IMR-90 (cell line): ENCODE measurements at regions not wholly inside any gene's neighbourhood (a gene's known extent, or its start where the extent isn't known, plus 50 kb on each side); places are given as distances from the start of the nearest gene placed in this dataset.

Source experiments
- ATAC-seq: fragments of 200-7000 bp; cut with Tn5 transposase; 2 replicates; pipeline ENCODE4 v1.9.1; 2020; ENCODE audit warnings: low read depth, mild to moderate bottlenecking, moderate library complexity
- BruUV-seq: library from RNA; stranded (reverse); fragments of 400-500 nt; replicated peaks from 2 replicates; lab custom pipeline; 2021; lab: Mats Ljungman, UMichigan
- CTCF ChIA-PET: fragments of 300-600 bp; formaldehyde crosslinking; extraction: SDS; loops from one replicate; lab custom pipeline; 2021; ENCODE audit warnings: antibody characterized with exemption; lab: Yijun Ruan, JAX
- POLR2A ChIA-PET: fragments of 300-600 bp; sonication (Branson Sonifier 250); formaldehyde crosslinking; loops from one replicate; lab custom pipeline; 2022; ENCODE audit warnings: antibody characterized with exemption; ENCODE audit not compliant: unreplicated experiment; lab: Charles Lee
- DNase-seq: peaks from one replicate; pipeline ENCODE4 v3.0.0; 2013
- H2AFZ ChIP-seq: replicated peaks from 2 replicates; pipeline ENCODE3; 2013; ENCODE audit warnings: low read length, mild to moderate bottlenecking; ENCODE audit not compliant: poor library complexity
- H2AK5ac ChIP-seq: 2 replicates; pipeline ENCODE4 v1.6.1; 2013; ENCODE audit warnings: low read depth, low read length, inconsistent platforms
- H2AK9ac ChIP-seq: replicated peaks from 2 replicates; pipeline ENCODE3; 2013; ENCODE audit warnings: mild to moderate bottlenecking, low read depth, low read length, moderate library complexity; ENCODE audit not compliant: poor library complexity
- H2BK120ac ChIP-seq: 2 replicates; pipeline ENCODE4 v1.6.1; 2013; ENCODE audit warnings: low read depth, low read length, inconsistent platforms
- H2BK15ac ChIP-seq: 3 replicates; pipeline ENCODE4 v1.6.1; 2013; ENCODE audit warnings: low read depth, low read length, inconsistent platforms
- H2BK20ac ChIP-seq: 2 replicates; pipeline ENCODE4 v1.6.1; 2013; ENCODE audit warnings: low read depth, mild to moderate bottlenecking, inconsistent platforms, low read length, moderate library complexity
- H2BK5ac ChIP-seq: 2 replicates; pipeline ENCODE4 v1.6.1; 2013; ENCODE audit warnings: mild to moderate bottlenecking, low read depth, low read length, inconsistent platforms; ENCODE audit not compliant: poor library complexity, severe bottlenecking
- H3K14ac ChIP-seq: replicated peaks from 2 replicates; pipeline ENCODE4 v1.6.1; 2013; ENCODE audit warnings: low read depth, low read length, inconsistent platforms
- H3K18ac ChIP-seq: 2 replicates; pipeline ENCODE4 v1.6.1; 2013; ENCODE audit warnings: low read depth, low read length, control low read depth
- H3K23ac ChIP-seq: 2 replicates; pipeline ENCODE4 v1.6.1; 2013; ENCODE audit warnings: low read depth, low read length, inconsistent platforms
- H3K27ac ChIP-seq: 2 replicates; pipeline ENCODE4 v1.5.1; 2013; ENCODE audit warnings: mild to moderate bottlenecking, control low read depth, low read length; ENCODE audit not compliant: insufficient read depth
- H3K27me3 ChIP-seq: 2 replicates; pipeline ENCODE4 v1.6.1; 2013; ENCODE audit warnings: low read length; ENCODE audit not compliant: control insufficient read depth, insufficient read depth
- H3K36me3 ChIP-seq: 2 replicates; pipeline ENCODE4 v1.6.1; 2013; ENCODE audit warnings: low read length, mixed read lengths; ENCODE audit not compliant: control insufficient read depth, insufficient read depth
- H3K4ac ChIP-seq: 2 replicates; pipeline ENCODE4 v1.6.1; 2013; ENCODE audit warnings: low read depth, low read length, inconsistent platforms
- H3K4me1 ChIP-seq: 2 replicates; pipeline ENCODE4 v1.6.1; 2013; ENCODE audit warnings: low read length, mixed read lengths; ENCODE audit not compliant: control insufficient read depth, insufficient read depth
- H3K4me2 ChIP-seq: 2 replicates; pipeline ENCODE4 v1.6.1; 2013; ENCODE audit warnings: low read depth, mild to moderate bottlenecking, control low read depth, low read length, moderate library complexity
- H3K4me3 ChIP-seq: 2 replicates; pipeline ENCODE4 v1.5.1; 2013; ENCODE audit warnings: low read depth, mild to moderate bottlenecking, control low read depth, low read length, moderate library complexity; ENCODE audit not compliant: insufficient read depth
- H3K56ac ChIP-seq: 2 replicates; pipeline ENCODE4 v1.6.1; 2013; ENCODE audit warnings: low read length, inconsistent platforms; ENCODE audit not compliant: insufficient read depth; ENCODE audit errors: extremely low read depth
- H3K79me1 ChIP-seq, 2 experiments: 2 replicates each; pipeline ENCODE4 v1.6.1; 2013; ENCODE audit warnings: low read length in 2 of 2, inconsistent platforms in 1 of 2, low read depth in 1 of 2
- H3K9ac ChIP-seq: 2 replicates; pipeline ENCODE4 v1.6.1; 2013; ENCODE audit warnings: low read depth, low read length, control low read depth
- H3K9me1 ChIP-seq: 2 replicates; pipeline ENCODE4 v1.6.1; 2013; ENCODE audit warnings: low read length, inconsistent platforms; ENCODE audit not compliant: insufficient read depth
- H3K9me3 ChIP-seq: 2 replicates; pipeline ENCODE4 v1.6.1; 2013; ENCODE audit warnings: low read length; ENCODE audit not compliant: control insufficient read depth, insufficient read depth
- H4K20me1 ChIP-seq: 2 replicates; pipeline ENCODE4 v1.6.1; 2013; ENCODE audit warnings: low read length, inconsistent platforms; ENCODE audit not compliant: insufficient read depth
- H4K5ac ChIP-seq: 2 replicates; pipeline ENCODE4 v1.6.1; 2013; ENCODE audit warnings: mild to moderate bottlenecking, low read depth, low read length, control low read depth
- H4K8ac ChIP-seq, 2 experiments: 2 replicates each; pipeline ENCODE4 v1.6.1; 2013; ENCODE audit warnings: low read depth in 2 of 2, low read length in 2 of 2, control low read depth in 1 of 2, inconsistent platforms in 1 of 2
- H4K91ac ChIP-seq: 2 replicates; pipeline ENCODE4 v1.6.1; 2013; ENCODE audit warnings: low read depth, low read length, inconsistent platforms; ENCODE audit not compliant: insufficient read depth
- WGBS, 2 experiments: methylation state at CpG; one replicate each; pipeline versions ENCODE4 v1.1.5 to v1.1.7; 2013; ENCODE audit warnings: missing lambda C conversion rate in 2 of 2; ENCODE audit not compliant: insufficient read length in 1 of 2; ENCODE audit errors: extremely low coverage in 2 of 2; 5-methylcytosine and 5-hydroxymethylcytosine counted together
- dilution Hi-C: fragments of 300-500 bp; cut with HindIII; formaldehyde crosslinking; loops from one replicate; pipeline ENCODE4 v1.14.3; 2018; ENCODE audit warnings: low sequenced_read_pairs; ENCODE audit not compliant: unreplicated experiment
- in situ Hi-C: fragments of 300-500 bp; cut with MboI; formaldehyde crosslinking; loops from 3 replicates; pipeline ENCODE4 v1.14.3; 2019; ENCODE audit warnings: low sequenced_read_pairs, inconsistent platforms, mixed read lengths
- intact Hi-C: fragments of 100-400 bp; cut with micrococcal nuclease; formaldehyde crosslinking; loops from 2 replicates; pipeline ENCODE4 v1.10.0; 2022
- TF ChIP-seq, protein P1 (sequence below): fragments of 150-350 bp; IDR thresholded peaks from 2 replicates; pipeline ENCODE4 v1.6.1; 2017; ENCODE audit warnings: mild to moderate bottlenecking, antibody characterized with exemption, low read length, low read depth
- TF ChIP-seq, protein P2 (sequence below): fragments of 150-350 bp; IDR thresholded peaks from 2 replicates; pipeline ENCODE4 v1.6.1; 2016; ENCODE audit warnings: low read depth, mild to moderate bottlenecking, low read length, moderate library complexity, borderline replicate concordance

DNA sequence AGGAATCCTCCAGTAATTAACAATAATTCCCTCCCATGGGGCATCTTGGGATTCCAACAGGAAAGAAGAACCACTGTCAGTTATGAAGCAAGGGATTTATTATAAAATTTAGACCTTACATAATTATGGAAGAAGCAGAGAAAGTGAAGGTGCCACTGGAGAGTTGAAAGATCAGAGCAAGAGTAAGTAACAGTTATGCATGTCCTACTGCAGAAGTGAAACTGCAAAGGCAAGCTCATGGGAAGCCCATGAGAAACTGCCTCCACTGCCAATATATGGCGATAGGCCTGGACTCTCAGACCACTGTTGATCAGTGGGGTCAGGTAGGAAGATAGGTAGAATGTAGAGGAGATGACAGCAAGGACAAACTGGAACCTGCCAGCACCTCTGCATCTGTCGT is 123.6 kb upstream of the ZNF648 start:
- Histone ChIP-seq H2BK120ac (no peak overlapping the region), H3K14ac (no peak overlapping the region), H3K79me1 (no peaks in the 10 kb centered on the region), H3K4ac (no peak overlapping the region), H3K56ac (no peak overlapping the region), H2AK9ac (no peak overlapping the region), H4K8ac (no peak overlapping the region), H2AFZ (no peak overlapping the region), H2BK15ac (no peak overlapping the region), H4K5ac (no peak overlapping the region), H2BK20ac (no peak overlapping the region), H3K36me3 (no peaks in the 10 kb centered on the region), H3K9ac (no peak overlapping the region), H2AK5ac (no peak overlapping the region), H3K23ac (no peak overlapping the region), H2BK5ac (no peak overlapping the region), H3K9me3 (no peaks in the 10 kb centered on the region), H4K20me1 (no peaks in the 10 kb centered on the region), H3K18ac (no peak overlapping the region), H3K4me3 (no peak overlapping the region), H3K4me2 (no peak overlapping the region), H4K91ac (no peak overlapping the region), H3K27me3 (no peaks in the 10 kb centered on the region), H3K27ac (no peak overlapping the region), H3K4me1 (no peaks in the 10 kb centered on the region), H3K9me1 (no peaks in the 10 kb centered on the region)
- dilution Hi-C loops, result no loop called here
- in situ Hi-C loops, result no loop called here
- DNase-seq, result no peak
- no peak for ATAC-seq
- no CpG with 5 or more reads among the region's 2 CpGs for WGBS, 2 experiments
- ChIA-PET POLR2A (no interaction called here), CTCF (no interaction called here)
- TF ChIP-seq, protein P1, sequence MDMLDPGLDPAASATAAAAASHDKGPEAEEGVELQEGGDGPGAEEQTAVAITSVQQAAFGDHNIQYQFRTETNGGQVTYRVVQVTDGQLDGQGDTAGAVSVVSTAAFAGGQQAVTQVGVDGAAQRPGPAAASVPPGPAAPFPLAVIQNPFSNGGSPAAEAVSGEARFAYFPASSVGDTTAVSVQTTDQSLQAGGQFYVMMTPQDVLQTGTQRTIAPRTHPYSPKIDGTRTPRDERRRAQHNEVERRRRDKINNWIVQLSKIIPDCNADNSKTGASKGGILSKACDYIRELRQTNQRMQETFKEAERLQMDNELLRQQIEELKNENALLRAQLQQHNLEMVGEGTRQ, result no peak
- TF ChIP-seq, protein P2, sequence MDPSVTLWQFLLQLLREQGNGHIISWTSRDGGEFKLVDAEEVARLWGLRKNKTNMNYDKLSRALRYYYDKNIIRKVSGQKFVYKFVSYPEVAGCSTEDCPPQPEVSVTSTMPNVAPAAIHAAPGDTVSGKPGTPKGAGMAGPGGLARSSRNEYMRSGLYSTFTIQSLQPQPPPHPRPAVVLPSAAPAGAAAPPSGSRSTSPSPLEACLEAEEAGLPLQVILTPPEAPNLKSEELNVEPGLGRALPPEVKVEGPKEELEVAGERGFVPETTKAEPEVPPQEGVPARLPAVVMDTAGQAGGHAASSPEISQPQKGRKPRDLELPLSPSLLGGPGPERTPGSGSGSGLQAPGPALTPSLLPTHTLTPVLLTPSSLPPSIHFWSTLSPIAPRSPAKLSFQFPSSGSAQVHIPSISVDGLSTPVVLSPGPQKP, result no peak
- no TSS peak for BruUV-seq
- intact Hi-C loops, result no loop called here
